GM18870 (cell line): ENCODE measurements at regions not wholly inside any gene's neighbourhood (a gene's known extent, or its start where the extent isn't known, plus 50 kb on each side); places are given as distances from the start of the nearest gene placed in this dataset.
"Not testable (repeated sequence)": the region's sequence is repeated elsewhere in the genome, so short reads cannot be mapped to it uniquely, and the experiment has no call there.

ENCODE experiments used
- ATAC-seq: cut with Tn5 transposase; IDR thresholded peaks from one replicate; pipeline ENCODE4 v1.9.1; 2021; ENCODE audit warnings: moderate library complexity; ENCODE audit not compliant: unreplicated experiment

DNA sequence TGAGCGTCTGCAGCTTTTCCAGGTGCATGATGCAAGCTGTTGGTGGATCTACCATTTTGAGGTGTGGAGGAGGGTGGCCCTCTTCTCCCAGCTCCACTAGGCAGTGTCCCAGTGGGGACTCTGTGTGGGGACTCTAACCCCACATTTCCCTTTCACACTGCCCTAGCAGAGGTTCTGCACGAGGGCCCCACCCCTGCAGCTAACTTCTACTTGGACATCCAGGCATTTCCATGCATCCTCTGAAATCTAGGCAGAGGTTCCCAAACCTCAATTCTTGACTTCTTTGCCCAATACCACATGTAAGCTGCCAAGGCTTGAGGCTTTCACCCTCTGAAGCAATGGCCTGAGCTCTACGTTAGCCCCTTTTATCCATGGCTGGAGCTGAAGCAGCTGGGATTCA is 61.4 kb upstream of the HGFAC start:
- ATAC-seq, result not testable (repeated sequence)

DNA sequence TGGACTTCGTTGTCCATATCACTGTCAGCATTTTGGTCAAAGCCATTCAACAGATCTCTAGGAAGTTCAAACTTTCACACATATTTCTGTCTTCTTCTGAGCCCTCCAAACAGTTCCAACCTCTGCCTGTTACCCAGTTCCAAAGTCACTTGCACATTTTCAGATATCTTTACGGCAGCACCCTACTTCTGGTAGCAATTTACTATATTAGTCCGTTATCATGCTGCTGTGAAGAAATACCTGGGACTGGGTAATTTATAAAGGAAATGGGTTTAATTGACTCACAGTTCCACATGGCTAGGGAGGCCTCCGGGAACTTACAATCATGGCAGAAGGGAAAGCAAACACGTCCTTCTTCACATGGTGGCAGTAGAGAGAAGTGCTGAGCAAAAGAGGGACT is 60.6 kb upstream of the HGFAC start:
- ATAC-seq, result not testable (repeated sequence)

DNA sequence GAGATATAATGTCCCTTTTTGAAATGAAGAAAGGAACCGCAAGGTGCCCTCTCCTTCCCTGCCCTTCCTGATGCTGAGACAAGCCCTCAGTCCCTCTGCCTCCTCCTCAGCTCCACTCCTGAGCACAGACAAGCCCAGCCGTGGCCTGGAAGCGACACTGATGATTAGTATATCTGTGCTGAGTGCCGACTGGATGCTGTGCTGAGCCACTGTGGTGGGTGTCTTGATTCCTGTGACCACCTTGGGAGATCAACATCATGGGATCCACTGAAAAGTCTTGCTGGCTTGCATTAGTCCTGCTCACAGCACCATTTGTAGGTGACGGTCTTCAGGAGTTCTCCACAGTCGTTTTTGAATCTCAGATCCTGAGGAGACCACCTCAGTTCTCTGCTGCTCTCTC is 59.5 kb upstream of the HGFAC start:
- ATAC-seq, result no peak

DNA sequence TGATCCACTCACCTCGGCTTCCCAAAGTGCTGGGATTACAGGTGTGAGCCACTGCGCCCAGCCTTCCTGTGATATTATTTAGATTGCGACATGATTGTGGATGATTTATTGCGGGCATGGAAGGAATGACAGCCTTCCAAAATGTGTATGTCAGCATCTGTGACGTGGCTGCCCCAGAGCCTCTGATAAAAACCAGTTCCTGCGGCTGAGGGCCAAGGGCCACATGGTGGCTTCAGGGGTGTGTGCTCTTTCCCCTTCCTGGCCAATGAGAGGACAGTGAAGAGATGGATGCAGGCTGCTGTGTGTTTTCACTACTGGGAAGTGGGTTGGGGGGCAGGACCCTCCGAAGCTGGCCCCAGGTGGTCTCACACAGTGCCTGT is 57.4 kb upstream of the HGFAC start:
- ATAC-seq, result no peak

DNA sequence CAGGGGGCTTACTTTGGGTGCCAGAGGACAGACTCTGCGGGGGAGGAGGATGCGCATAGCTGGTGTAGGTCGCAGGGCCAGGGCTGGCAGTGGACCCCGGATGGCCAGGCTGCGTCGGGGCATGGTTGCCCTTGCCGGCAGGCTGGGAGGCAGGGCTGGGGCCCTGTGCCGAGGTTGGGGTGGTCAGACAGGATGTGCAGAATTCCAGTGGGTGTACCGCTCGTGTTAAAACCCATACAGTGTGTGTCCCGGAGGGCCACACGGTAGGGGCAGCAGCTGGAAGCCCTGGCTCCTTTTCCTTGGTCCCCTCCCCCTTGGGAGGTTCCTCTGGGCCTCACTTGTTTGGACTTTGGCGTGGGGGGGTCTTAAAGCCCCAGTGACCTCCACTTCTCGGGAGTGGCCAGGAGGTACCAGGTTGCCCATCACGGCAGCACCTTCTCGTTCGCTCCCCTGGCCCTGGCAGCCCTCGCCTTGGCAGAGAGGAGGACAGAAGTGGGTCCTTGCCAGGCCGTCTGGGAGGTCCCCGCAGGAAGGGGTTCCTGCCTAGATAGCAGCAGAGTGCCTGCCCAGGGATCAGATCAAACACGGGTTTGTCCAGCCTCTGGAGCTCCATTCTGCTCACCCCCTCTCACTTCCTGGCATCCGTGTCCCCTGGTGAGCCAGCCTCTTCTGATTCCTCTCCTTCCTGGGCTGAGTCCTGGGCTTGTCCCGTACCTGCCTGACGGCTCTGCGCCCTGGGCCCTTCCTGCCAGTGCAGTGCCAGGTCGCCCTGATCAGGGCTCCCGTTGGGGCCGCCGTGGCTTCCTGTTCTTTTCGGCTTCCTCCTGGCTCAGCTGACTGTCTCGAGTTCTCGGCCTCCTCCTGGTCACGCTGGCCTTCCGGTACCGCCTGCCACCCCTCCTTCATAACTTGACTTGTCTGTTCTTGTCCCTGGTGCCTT is 56.7 kb upstream of the HGFAC start:
- ATAC-seq, result no peak

DNA sequence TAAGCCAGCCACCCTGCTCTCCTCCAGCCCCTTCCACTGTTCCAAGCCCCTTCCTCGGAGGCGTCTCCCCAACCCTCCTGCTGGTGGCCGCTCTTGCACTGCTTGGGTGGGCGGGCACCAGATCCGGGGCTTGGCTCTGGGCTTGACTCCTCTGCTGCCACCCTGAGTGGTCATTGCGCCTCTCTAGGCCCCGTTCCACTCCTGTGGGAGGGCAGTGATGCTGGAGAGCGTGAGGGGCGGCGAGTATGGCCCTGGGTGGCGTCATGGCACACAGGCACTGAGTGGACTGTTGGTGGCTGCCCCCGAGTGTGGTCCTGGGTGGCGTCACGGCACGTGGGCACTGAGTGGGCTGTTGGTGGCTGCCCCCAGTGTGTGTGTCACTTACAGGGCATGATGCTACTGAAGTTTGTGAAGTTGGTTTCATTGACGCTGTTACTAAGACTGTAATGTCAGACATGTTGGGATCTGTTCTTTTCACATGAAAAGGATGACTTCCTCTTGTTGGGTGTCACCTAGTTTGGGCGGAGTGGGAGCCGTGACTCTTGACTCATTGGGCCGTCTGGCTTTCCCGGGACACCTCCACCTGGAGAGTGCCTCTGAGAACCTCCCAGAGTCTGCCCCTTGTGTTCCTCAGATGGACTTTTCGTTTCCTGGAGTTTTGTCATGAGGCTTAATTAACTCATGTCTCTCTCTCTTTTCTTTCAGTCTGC is 55.9 kb upstream of the HGFAC start:
- ATAC-seq, result no peak

DNA sequence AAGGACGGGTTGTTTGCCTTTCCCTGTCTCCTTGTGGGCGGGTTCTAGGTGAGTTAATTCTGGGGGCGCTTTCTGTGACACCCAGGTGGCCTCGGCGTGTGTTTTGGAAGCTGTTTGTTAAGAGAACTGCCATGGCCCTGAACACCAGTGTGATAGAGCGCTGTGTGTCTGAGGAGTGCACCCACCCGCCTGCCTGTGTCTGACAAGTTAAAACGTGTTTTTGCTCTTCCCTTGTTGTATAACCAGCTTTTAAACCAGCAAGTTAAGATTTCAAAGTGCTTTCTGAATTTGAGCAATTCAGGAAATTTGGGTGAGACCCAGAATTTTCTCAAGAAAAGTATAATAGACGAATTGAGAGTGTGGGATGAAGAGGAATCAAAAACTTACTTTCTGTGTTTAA is 55.2 kb upstream of the HGFAC start:
- ATAC-seq, result no peak

DNA sequence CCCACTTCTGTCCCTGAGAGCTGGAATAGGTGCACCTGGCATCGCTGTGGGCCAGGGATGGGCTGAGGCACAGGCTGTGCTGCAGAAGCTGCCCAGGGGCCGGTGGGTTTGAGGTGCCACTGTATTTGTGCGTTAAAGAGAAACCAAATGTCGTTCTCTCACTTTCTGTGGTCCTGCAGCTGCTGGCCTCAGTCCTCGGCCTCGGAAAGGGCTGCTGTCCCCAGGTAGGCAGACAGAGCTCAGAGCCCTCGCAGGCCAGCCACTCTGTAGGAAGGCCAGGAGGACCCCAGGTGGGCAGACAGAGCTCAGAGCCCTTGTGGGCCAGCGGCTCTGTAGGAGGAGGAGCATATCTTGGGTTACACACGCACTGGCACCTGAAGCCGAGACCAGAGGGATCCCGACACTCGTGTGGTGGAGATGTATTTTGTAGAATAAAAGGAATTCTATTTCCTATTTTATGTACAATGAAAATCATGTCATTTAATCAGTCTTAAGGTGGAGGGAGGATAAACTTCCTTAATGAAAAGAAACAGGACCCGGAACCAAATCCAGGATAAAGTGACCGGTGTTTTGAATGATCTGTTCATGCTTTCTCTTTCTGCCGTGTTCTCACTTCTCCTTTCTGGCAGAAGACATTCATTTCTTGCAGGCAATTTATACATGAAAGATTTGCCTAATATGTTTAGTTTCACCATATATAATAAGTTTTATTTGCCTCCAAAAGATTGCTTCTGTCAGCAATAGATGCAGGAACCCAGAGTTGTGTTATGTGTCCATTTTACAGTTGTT is 54.4 kb upstream of the HGFAC start:
- no peak for ATAC-seq

DNA sequence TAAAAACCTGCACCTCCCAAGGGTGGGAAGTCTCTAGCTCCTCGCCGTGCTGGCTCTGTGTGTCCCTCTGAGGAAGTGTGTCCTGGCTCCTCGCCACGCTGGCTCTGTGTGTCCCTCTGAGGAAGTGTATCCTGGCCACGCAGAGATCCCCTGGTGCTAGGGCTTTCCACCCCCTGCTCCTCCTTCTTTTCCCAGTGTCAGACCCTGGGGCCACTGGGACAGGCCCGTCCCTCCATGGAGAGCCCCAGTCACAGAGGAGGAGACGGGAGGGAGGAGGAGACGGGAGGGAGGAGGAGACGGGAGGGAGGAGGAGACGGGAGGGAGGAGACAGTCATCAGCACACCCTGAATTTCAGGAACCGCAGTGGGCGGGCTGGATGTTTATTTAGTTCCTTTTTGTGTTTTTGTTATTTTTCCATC is 53.8 kb upstream of the HGFAC start:
- ATAC-seq, result no peak

DNA sequence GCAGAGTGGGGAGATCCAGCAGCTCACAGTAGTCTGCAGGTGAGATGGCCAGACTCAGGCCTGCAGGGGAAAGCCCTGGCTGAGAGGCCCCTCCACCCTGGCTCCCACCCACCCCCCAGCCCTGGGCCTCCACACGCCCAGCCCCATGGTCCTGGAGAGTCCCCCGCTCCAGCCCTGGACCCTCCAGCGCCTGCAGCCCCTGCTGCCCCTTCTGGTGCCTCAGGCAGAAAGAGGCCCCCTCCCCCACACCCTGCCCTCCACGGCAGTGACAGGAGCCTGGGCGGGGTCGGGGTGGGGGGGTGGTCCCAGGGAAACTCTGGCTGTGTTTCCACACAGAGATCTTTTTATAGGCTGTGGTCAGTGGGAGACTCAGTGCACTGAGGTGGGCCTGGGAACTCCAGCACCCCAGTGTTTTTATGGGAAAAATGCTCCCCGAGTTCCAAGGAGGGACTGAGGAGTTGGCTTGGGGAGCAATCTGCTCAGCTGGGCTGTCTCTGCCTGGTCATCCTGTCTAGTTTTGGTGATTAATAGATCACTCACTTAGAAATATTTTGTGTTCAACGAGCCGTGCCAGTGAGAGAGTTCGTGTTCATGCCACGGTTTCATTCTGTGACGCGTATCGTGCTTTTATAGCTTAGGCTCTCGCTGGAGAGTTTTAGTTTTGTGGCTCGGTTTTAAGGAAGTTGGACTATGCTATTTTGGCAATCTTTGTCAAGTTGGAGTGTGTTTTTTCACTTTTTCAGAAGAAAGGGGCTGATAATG is 53.1 kb upstream of the HGFAC start:
- ATAC-seq, result no peak

DNA sequence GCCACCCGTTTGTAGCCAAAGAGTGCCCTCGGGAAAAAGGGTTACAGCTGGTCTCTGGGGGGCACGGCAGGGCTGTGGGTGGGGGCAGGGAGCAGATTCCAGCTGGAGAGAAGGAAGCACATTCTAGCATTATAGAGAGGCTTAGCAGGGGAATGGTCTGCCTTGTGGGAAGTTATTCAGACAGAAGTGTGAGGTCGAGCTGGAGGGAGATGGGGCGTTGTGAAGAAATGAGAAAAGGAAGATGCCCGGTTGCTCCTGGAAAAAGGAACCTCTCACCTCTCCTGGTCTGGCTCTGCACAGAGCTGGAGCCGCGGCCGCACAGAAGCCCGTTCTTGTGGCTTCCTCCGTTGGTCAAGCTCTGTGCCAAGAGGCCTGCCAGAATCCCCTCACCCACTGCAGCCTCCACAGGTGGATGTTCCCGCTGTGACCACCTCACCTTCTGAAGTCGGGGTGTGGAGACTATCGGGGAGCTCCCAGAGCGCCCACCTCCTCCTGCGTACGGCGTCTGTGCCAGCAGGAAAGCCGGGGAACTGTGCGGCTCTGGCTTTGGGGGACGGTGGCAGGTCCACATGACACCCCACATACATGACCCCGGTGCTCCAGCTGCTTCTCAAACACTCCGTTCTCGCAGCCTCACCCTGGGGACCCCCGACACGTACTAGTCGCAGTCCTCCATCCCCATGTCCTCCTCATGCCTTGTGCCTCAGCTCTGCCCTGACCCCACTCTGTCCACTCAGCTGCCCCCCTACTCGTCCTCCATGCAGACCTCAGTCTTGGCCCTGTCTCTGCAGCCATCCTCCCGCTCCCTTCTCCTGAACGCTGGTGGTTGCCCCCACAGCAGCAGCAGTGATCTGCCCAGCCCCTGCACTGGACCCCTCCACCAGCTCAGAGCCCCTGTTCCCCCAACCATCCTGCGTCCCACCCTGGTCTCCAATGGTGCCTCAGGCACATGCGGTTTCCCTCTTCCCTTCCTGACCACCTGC is 52.2 kb upstream of the HGFAC start:
- ATAC-seq, result no peak

DNA sequence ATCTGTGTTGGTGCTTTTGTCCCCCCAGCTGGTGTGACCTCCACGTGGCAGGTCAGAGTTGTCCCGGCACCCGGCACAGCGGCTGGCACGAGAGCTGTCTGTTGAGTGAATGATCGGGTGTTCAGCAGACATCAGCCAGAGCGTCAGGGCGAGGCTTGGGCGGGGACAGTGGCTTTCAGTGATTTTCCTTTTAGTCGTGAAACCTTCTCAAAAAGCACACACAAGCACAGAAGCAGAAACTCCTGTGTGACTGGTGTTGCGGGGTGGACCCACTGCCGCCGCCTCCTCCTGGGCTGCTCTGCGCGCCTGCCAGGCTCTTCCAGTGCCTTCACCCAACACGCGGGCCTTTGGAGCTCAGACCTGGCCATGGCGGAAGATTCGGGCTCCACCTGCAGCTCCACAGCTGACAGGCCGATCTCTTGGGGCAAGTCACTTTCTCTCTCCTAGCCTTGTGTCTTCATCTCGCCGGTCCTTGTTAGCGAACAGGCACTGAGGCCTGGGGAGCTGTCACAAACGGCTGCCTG is 51.4 kb upstream of the HGFAC start:
- no peak for ATAC-seq

DNA sequence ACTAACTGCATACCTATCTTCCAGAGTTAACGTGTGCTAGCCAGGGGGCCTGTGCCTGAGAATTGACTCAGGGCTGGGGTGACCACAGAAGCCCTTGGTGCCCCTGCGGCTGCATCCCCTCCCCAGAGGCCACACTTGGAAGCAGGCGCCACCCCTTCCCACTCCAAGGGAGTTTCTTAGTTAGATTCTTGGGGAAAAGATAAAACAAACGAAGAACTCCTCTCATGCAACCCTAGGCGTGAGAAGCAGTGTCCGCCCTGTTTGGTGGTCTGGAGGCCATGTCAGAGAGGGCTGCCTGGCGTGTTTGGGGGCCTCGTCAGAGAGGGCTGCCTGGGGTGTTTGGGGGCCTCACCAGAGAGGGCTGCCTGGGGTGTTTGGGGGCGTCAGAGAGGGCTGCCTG is 50.3 kb upstream of the HGFAC start:
- no peak for ATAC-seq
